GM18861 (cell line): ENCODE measurements at regions not wholly inside any gene's neighbourhood (a gene's known extent, or its start where the extent isn't known, plus 50 kb on each side); places are given as distances from the start of the nearest gene placed in this dataset.
"Not testable (repeated sequence)": the region's sequence is repeated elsewhere in the genome, so short reads cannot be mapped to it uniquely, and the experiment has no call there.

Experiments used
- ATAC-seq: cut with Tn5 transposase; IDR thresholded peaks from one replicate; pipeline ENCODE4 v1.9.1; 2021; ENCODE audit not compliant: unreplicated experiment

- ATAC-seq: no peak
Measured at GRCh38 chr17:72175787-72176515, 55.1 kb downstream of the SOX9 start.

DNA sequence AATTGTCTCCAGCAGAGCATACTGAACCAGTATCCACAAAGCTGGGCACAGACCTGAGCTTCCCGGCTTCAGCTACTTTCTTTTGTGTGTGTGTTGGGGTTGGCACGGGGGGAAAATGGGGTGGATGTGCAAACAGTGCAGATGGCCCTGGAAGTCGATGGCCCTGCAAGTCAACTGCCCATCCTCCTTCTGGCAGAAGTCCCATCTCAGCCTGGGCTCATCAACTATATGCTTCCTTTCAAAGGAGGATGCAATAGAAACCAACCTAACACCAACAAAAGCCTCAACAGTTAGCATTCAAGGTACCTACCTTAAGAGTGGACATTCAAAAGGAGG lies 55.7 kb downstream of the SOX9 start:
- no peak for ATAC-seq

DNA sequence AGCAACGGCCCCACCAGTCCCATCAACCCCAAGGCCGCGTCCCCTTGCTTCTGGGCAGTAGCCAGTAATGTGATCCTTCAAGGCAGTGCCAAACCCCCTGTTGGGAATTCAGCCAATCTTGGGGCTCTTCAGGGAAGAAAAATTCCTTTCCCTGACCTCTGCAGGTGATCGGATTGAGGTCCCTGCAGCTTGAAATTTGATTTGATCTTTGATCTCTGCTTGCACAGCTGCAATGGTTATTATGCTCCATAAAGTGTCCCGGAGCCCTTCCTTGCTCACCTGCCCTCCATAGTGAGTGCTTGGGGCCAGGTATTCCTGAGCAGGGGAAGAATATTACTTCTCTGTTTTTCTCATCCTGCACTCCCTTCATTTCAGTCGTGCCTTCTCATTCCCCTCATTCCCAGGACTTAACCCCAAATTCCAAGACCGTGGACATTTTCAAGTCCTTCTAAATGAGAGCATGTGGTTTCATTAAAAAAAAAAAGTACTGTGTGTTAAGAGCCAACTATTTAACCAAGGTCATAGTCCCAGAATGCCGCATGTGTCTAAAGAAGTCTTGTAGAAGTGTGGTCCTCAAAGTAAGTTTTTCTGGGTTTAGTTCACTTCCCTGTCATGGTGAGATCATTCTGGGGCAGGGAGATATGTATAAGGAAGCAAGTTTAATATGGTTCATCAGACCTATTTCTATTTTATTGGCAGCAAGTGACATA lies 56.3 kb downstream of the SOX9 start:
- no peak for ATAC-seq

DNA sequence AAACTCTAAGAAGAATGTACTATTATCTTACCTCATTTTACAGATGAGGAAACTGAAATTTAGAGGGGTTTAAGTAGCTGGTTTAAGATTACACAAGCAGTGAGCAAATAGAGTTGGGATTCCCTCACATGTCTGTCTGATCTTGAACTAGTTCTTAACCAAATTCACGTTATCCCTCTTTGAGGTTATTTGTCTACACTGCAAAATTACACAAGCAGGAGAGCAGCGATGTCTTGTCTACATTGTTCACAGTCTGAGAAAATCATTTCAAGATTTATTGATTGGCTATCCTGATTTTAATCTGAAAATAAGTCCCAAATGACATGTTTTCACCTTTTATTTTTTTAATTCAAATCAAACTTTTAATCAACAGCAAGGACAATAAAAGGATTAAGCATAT lies 56.9 kb downstream of the SOX9 start:
- ATAC-seq: no peak

GRCh38 chr17:72182371-72182873 lies 61.6 kb downstream of the SOX9 start:
- ATAC-seq: no peak

- ATAC-seq: no peak
Measured at GRCh38 chr17:72183194-72183685, 62.4 kb downstream of the SOX9 start.

DNA sequence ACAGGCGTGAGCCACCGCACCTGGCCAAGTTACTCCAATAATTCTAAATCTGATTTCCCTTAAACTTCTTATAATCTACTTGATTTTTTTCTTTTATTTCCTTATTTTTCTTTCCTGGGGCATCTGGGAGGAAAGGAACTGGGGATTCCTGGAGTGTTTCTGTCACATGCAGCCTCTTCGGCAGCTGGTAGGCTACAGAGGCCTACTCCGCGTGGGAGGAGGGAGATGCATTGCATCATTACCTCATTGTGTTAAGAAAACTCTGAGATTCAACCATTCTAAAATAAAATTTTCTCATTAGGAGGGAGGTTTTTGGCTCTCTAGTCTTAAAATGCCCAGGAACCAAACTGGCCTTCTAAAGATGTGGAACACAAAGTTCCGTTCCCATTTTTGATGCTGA lies 64.0 kb downstream of the SOX9 start:
- ATAC-seq: no peak

DNA sequence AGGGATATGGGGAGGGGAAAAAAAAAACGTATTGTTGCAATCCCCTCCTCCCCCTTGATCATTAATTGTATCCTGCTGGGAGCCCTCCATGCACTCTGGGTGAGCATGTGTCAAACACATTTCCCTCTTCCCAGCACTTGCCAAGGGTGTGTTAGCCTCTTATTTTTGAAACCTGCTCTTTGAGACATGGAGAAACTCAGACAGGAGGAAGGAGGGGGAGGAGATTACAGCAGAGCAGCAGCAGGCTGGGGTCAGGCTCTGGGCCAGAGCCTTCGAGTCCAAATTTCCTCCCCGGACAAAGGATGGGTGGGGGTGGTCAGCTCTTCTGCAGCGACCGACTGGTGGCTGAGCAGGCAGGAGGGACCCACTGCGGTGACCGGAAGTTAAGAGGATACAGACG lies 64.7 kb downstream of the SOX9 start:
- no peak for ATAC-seq

- ATAC-seq: no peak
Measured at GRCh38 chr17:72187556-72187955, 66.7 kb downstream of the SOX9 start.

DNA sequence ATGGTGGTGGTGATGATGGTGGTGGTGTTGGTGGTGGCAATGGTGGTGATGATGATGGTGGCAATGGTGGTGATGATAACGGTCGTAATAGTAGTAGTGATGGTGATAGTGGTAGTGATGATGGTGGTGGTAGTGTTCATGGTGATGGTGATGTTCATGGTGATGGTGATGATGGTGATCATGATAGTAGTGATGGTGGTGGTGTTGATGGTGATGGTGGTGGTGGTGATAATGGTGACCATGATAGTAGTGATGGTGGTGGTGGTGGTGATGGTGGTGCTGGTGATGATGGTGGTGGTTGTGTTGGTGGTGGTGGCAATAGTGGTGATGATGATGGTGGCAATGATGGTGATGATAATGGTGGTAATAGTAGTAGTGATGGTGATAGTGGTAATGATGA lies 68.0 kb downstream of the SOX9 start:
- no peak for ATAC-seq

DNA sequence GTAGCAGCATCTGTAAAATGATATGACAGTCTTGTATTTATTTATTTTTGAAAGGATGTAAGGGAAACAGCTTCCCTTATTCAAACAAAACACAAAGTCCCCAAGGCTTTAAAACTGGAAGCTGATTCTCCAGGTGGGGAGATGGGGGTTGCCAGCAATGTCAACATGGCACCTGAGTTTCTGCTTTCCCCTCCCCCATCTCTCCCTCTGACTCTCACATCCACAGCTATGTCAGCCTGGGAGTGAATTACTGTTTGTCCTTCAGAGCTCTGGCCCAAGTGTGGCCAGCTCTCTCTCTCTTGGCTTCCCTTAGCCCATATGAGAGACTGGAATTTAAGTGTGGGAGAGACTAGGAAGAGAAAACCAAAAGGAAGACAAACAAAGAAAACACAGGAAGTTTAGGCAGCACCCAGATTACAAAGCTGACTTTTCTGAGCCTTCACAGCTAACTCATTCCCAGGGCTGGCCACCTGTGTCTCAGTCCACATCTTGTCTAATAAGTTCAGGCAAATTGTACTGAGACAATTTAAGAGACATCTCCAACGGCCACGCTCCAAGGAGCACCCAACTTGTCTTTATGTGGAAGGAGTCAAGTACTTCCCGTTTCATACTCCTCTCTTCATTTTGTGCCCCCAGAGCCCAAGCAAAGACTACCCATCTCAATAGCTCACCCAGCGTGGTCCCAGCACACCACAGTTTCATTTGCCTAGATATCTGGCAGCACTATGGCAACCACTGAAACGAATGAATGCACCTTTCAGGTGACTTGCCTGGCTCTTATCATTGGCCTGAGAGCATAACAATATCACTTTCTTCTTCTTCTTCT lies 69.2 kb downstream of the SOX9 start:
- no peak for ATAC-seq

GRCh38 chr17:72191356-72191755 lies 70.5 kb downstream of the SOX9 start:
- ATAC-seq: no peak

- no peak for ATAC-seq
Measured at GRCh38 chr17:72191921-72192799, 71.3 kb downstream of the SOX9 start.

DNA sequence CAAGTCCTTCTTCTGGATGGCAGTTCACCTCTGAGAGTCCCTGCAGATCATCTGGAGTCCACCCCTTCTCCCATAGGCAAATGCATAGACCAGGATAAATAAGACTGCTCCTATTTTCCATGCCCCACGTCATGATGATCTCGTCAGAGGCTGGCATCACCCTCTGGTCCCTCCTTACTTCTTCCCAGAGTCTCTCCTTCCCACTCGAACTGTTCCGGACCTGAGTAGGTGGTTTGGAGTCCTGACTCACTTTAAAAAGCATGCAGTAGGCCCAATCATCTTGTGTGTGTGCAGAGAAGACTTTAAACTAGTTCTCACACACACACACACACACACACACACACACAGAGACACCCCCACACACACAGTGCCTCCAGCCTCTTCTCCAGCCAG lies 72.0 kb downstream of the SOX9 start:
- ATAC-seq: no peak

DNA sequence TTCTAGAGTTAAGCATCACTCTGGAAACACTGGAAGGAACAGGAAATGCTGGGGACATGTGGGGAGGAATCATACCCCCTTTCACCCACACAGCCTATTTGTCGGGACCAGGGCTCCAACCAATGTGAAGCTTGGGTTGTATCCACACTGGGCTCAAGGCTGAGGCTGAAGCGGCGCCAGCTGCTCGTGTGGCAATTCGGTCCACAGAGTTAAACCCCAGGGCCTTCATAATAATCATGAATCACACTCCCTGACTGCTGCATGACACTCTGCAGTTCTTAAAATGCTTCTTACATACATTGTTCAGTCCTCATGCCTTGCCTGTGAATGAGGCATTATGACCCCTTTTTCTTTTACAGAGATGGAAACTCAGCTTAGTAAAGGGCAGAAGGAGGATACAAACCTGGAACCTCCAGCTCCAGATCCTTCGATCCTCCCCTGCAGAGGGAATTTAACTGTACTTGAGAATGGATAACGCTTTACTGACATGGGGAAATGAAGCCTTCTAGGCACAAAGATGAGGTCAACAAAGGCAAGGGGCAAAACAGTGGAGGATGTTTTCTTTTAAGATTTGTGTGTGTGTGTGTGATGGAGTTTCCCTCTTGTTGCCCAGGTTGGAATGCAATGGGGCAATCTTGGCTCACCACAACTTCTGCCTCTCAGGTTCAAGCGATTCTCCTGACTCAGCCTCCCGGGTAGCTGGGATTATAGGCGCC lies 72.7 kb downstream of the SOX9 start:
- ATAC-seq: no peak

- not testable (repeated sequence) for ATAC-seq
Measured at GRCh38 chr17:72194107-72194440, 73.3 kb downstream of the SOX9 start.

DNA sequence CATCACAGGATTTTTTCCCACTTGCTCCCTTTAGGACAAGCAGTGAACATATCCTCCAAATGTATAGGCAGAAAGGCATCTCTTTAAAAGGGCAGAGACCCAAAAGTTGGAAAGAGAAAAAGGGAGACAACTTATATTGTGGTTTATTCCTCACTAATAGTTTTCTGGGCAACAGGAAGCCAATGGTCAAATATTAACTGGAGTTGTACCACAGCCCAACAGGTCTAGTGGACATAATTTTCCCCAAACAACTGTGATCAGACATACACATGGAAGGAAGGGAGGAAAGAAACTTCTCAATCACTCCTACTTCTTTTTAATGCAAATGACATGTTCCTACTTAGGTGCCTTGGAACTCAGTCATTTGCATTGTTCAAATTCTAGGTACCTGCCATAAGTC lies 78.4 kb downstream of the SOX9 start:
- no peak for ATAC-seq

GRCh38 chr17:72204742-72205141 lies 83.9 kb downstream of the SOX9 start:
- no peak for ATAC-seq

GRCh38 chr17:72205357-72205756 lies 84.5 kb downstream of the SOX9 start:
- no peak for ATAC-seq

DNA sequence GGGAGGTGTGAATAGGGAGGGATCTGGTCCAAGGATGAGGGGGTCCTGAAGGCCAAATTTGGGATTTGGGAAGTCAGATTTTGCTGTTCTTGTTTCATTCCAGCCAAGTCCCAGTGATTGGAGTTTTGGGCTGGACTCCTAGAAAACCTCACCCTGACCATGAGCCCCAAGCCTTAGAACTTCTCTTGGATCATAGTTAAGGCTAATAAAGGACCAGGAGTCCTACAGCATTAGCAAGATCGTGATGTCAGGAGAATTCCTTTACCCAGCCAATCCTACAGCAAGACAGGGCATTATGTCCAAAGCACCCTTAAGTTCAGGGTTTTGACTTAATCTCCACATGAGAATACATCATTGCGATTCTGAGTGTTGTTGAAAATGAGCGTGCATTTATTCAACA lies 85.0 kb downstream of the SOX9 start:
- no peak for ATAC-seq
